Smooth muscle cell (in vitro differentiated cells): ENCODE measurements at regions not wholly inside any gene's neighbourhood (a gene's known extent, or its start where the extent isn't known, plus 50 kb on each side); places are given as distances from the start of the nearest gene placed in this dataset.

Source experiments
- DNase-seq: peaks from one replicate; lab custom pipeline; 2025; ENCODE audit not compliant: unreplicated experiment; lab: John Stamatoyannopoulos, UW
- H2AFZ ChIP-seq: fragments of 200-600 bp; sonication (generic); 2 replicates; pipeline ENCODE4 v1.6.0; 2016; ENCODE audit warnings: antibody characterized with exemption, low read depth, mild to moderate bottlenecking
- H3F3A ChIP-seq: fragments of 200-600 bp; sonication (generic); 2 replicates; pipeline ENCODE4 v1.6.0; 2017; ENCODE audit warnings: antibody characterized with exemption, low read depth
- H3K27ac ChIP-seq: fragments of 200-600 bp; sonication (generic); 2 replicates; pipeline ENCODE4 v1.5.1; 2016; ENCODE audit warnings: low read depth, mild to moderate bottlenecking
- H3K27me3 ChIP-seq: fragments of 200-600 bp; sonication (generic); 2 replicates; pipeline ENCODE4 v1.6.1; 2016; ENCODE audit warnings: low read depth, mild to moderate bottlenecking
- H3K36me3 ChIP-seq: fragments of 200-600 bp; sonication (generic); 2 replicates; pipeline ENCODE4 v1.5.1; 2016; ENCODE audit warnings: low read depth
- H3K4me1 ChIP-seq: fragments of 200-600 bp; sonication (generic); 2 replicates; pipeline ENCODE4 v1.5.1; 2016; ENCODE audit warnings: low read depth
- H3K4me2 ChIP-seq: fragments of 200-600 bp; sonication (generic); 2 replicates; pipeline ENCODE4 v1.6.0; 2016; ENCODE audit warnings: mild to moderate bottlenecking
- H3K4me3 ChIP-seq: fragments of 200-600 bp; sonication (generic); 2 replicates; pipeline ENCODE4 v1.5.1; 2016; ENCODE audit warnings: mild to moderate bottlenecking
- H3K79me2 ChIP-seq: fragments of 200-600 bp; sonication (generic); 2 replicates; pipeline ENCODE4 v1.6.0; 2016; ENCODE audit warnings: low read depth, mild to moderate bottlenecking
- H3K9ac ChIP-seq: fragments of 200-600 bp; sonication (generic); 2 replicates; pipeline ENCODE4 v1.6.0; 2016; ENCODE audit warnings: low read depth
- H3K9me3 ChIP-seq: fragments of 200-600 bp; sonication (generic); replicated peaks from 2 replicates; pipeline ENCODE4 v1.5.1; 2016; ENCODE audit warnings: low read depth
- H4K20me1 ChIP-seq: fragments of 200-600 bp; sonication (generic); 2 replicates; pipeline ENCODE4 v1.6.0; 2016; ENCODE audit warnings: low read depth
- WGBS: methylation state at CpG from one replicate; pipeline ENCODE4 v1.1.7; 2016; ENCODE audit warnings: low lambda C conversion rate; 5-methylcytosine and 5-hydroxymethylcytosine counted together
- TF ChIP-seq, protein P1 (sequence below): fragments of 200-600 bp; sonication (generic); IDR thresholded peaks from 2 replicates; pipeline ENCODE4 v1.5.1; 2017; ENCODE audit warnings: borderline replicate concordance, mild to moderate bottlenecking, antibody characterized with exemption; ENCODE audit not compliant: insufficient read depth, poor library complexity, severe bottlenecking

DNA sequence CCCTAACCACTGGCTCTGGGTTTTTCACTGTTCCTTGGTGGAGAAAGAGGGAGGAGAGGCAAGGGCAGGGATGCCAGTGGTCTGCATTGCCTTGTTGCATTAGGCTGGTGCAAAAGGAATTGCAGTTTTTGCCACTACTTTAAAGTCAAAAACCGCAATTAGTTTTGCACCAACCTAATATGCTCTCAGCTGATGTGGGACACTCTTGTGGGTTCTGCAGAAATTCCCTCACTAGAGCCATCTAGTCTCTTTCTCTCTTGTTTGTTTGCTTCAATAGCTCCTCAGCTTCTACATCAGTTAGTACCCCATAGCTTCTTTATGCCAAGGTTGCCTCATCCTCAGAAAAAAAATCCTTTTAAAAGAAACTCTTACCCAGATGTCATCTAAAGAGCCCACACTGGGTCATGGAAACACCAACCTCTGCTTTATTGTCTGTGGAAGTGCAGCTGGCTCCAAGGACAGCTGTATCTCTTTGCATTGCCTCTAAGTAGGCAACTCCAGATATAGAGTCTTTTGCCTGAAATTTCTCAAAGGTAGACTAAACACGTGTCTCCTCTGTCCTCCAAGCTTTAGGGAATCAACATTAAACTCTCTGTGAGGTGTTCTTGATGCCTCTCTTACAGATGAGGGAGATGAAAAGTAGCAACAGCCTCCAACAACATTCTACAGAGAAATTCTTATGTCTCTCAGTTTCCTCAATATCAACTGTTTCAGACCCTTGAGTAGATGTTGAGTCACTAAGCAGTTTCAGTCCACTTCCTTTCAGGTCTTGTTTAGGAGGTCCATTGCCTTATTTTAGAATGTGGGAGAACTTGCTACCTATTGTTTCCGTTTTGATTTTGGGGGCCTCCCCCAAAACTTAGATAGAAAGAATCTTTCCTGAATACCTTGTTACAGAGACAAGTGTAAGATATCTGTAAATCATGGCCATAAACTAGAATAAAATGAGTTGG lies 84.9 kb upstream of the MEF2C start:
- H3K9ac ChIP-seq = no peak overlapping the region
- no peaks in the 10 kb centered on the region for H3K79me2 ChIP-seq
- TF ChIP-seq, protein P1, sequence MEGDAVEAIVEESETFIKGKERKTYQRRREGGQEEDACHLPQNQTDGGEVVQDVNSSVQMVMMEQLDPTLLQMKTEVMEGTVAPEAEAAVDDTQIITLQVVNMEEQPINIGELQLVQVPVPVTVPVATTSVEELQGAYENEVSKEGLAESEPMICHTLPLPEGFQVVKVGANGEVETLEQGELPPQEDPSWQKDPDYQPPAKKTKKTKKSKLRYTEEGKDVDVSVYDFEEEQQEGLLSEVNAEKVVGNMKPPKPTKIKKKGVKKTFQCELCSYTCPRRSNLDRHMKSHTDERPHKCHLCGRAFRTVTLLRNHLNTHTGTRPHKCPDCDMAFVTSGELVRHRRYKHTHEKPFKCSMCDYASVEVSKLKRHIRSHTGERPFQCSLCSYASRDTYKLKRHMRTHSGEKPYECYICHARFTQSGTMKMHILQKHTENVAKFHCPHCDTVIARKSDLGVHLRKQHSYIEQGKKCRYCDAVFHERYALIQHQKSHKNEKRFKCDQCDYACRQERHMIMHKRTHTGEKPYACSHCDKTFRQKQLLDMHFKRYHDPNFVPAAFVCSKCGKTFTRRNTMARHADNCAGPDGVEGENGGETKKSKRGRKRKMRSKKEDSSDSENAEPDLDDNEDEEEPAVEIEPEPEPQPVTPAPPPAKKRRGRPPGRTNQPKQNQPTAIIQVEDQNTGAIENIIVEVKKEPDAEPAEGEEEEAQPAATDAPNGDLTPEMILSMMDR = no peak
- H3K27me3 ChIP-seq = no peaks in the 10 kb centered on the region
- H3K9me3 ChIP-seq = no peaks in the 10 kb centered on the region
- H2AFZ ChIP-seq = no peak overlapping the region
- H3F3A ChIP-seq = no peaks in the 10 kb centered on the region
- WGBS = 93% methylated on average over 3 of the region's 3 CpGs
- H3K4me1 ChIP-seq = no peaks in the 10 kb centered on the region
- H3K27ac ChIP-seq = no peak overlapping the region
- no peaks in the 10 kb centered on the region for H3K36me3 ChIP-seq
- DNase-seq = no peak
- no peak overlapping the region for H3K4me3 ChIP-seq
- no peak overlapping the region for H3K4me2 ChIP-seq
- H4K20me1 ChIP-seq = no peaks in the 10 kb centered on the region

DNA sequence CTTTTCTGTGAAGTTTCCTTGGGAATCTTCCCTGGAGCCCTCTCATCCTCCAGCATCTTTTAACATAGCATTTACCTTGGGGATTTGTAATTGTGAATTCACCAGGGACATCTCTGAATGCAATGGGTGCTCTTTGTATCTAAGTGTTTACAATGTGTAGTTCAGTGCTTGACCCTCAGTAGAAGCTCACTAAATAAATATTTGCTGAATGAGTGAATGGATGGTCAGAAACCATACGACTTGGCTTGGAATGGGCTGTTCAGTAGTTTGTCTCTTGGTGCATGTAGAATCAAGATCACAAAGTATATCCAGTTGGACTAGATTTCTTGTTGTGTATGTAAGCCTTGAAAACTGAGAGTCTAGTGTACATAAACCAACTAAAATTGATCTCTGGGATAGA lies 81.8 kb upstream of the MEF2C start:
- H3K4me1 ChIP-seq = no peaks in the 10 kb centered on the region
- no peaks in the 10 kb centered on the region for H3K9me3 ChIP-seq
- H3K27me3 ChIP-seq = no peaks in the 10 kb centered on the region
- no peaks in the 10 kb centered on the region for H4K20me1 ChIP-seq
- 82% methylated on average over 1 of the region's 1 CpG for WGBS
- no peak overlapping the region for H3K4me2 ChIP-seq
- TF ChIP-seq, protein P1 = no peak
- no peak for DNase-seq
- no peak overlapping the region for H3K27ac ChIP-seq
- H2AFZ ChIP-seq = no peak overlapping the region
- no peak overlapping the region for H3K4me3 ChIP-seq
- no peaks in the 10 kb centered on the region for H3K79me2 ChIP-seq
- H3K36me3 ChIP-seq = no peaks in the 10 kb centered on the region
- H3F3A ChIP-seq = no peaks in the 10 kb centered on the region
- no peak overlapping the region for H3K9ac ChIP-seq

DNA sequence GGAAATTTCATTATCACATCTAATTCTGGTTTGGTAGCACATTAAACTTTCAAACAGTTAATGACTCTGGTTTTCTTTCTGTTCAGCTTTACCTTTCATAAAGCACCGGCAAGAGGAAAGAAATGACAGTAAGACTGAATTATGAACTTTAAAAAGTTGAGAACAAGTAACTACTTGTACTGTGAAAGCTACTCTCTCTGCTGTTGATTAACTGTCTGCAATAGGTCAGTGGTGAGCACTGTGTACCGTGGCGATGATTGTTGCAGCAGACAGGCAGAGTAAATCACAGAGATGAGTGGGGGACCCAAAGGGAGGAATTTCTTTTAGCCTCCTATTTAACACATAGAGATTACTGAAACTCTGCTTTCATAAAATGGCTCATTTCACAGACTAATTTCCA lies 74.0 kb upstream of the MEF2C start:
- H3K4me3 ChIP-seq = no peak overlapping the region
- H3K79me2 ChIP-seq = no peaks in the 10 kb centered on the region
- no peak overlapping the region for H3K27ac ChIP-seq
- no peaks in the 10 kb centered on the region for H3K27me3 ChIP-seq
- no peaks in the 10 kb centered on the region for H3F3A ChIP-seq
- H3K4me1 ChIP-seq = no peaks in the 10 kb centered on the region
- WGBS = 53% methylated on average over 3 of the region's 3 CpGs
- no peak overlapping the region for H3K9ac ChIP-seq
- no peaks in the 10 kb centered on the region for H3K36me3 ChIP-seq
- no peak overlapping the region for H3K4me2 ChIP-seq
- TF ChIP-seq, protein P1 = no peak
- no peaks in the 10 kb centered on the region for H4K20me1 ChIP-seq
- no peak overlapping the region for H2AFZ ChIP-seq
- no peak for DNase-seq
- H3K9me3 ChIP-seq = no peaks in the 10 kb centered on the region

GRCh38 chr5:88956416-88956815 lies 73.4 kb upstream of the MEF2C start:
- no peak overlapping the region for H3K4me3 ChIP-seq
- H3K27me3 ChIP-seq = no peaks in the 10 kb centered on the region
- no peak overlapping the region for H3K4me2 ChIP-seq
- no peak overlapping the region for H3K27ac ChIP-seq
- no peaks in the 10 kb centered on the region for H3K36me3 ChIP-seq
- TF ChIP-seq, protein P1 = no peak
- H3K79me2 ChIP-seq = no peaks in the 10 kb centered on the region
- DNase-seq = no peak
- H4K20me1 ChIP-seq = no peaks in the 10 kb centered on the region
- H3K9ac ChIP-seq = no peak overlapping the region
- H3K9me3 ChIP-seq = no peaks in the 10 kb centered on the region
- no peak overlapping the region for H2AFZ ChIP-seq
- WGBS = 91% methylated on average over 2 of the region's 2 CpGs
- H3F3A ChIP-seq = no peaks in the 10 kb centered on the region
- no peaks in the 10 kb centered on the region for H3K4me1 ChIP-seq
